H1 (cell line): ENCODE measurements at regions not wholly inside any gene's neighbourhood (a gene's known extent, or its start where the extent isn't known, plus 50 kb on each side); places are given as distances from the start of the nearest gene placed in this dataset.
"Not testable (repeated sequence)": the region's sequence is repeated elsewhere in the genome, so short reads cannot be mapped to it uniquely, and the experiment has no call there.

Experiments used
- CTCF ChIA-PET: fragments of 300-600 bp; sonication (Branson Sonifier 250); formaldehyde crosslinking; loops from one replicate; lab custom pipeline; 2021; ENCODE audit not compliant: partially characterized antibody; lab: Charles Lee
- POLR2A ChIA-PET: fragments of 300-600 bp; sonication (Branson Sonifier 250); formaldehyde crosslinking; loops from one replicate; lab custom pipeline; 2021; ENCODE audit warnings: inconsistent platforms; ENCODE audit not compliant: partially characterized antibody; lab: Charles Lee
- DNase-seq, 2 experiments: peaks; one replicate each; pipeline versions ENCODE4 v3.0.0 to v3.0.0-alpha.2; 2010 to 2022; ENCODE audit warnings: low spot score in 2 of 2, low read depth in 1 of 2, mixed read lengths in 1 of 2
- FAIRE-seq: peaks from 2 replicates; lab custom pipeline; 2011; peaks lifted over from hg19 to GRCh38; lab: Jason Lieb, UNC
- H2AFZ ChIP-seq: 2 replicates; pipeline ENCODE4 v1.8.1; 2012; ENCODE audit warnings: low read length, inconsistent platforms
- H2AK5ac ChIP-seq: 2 replicates; pipeline ENCODE4 v1.6.1; 2013; ENCODE audit warnings: low read depth, low read length
- H2BK120ac ChIP-seq: replicated peaks from 2 replicates; pipeline ENCODE3; 2013; ENCODE audit warnings: low read depth, low read length, inconsistent platforms
- H2BK12ac ChIP-seq: 2 replicates; pipeline ENCODE4 v1.6.1; 2013; ENCODE audit warnings: low read depth, low read length
- H2BK15ac ChIP-seq: 2 replicates; pipeline ENCODE4 v1.6.1; 2013; ENCODE audit warnings: low read length
- H2BK20ac ChIP-seq: 2 replicates; pipeline ENCODE4 v1.6.1; 2013; ENCODE audit warnings: low read length
- H2BK5ac ChIP-seq: 2 replicates; pipeline ENCODE4 v1.6.1; 2013; ENCODE audit warnings: low read depth, low read length
- H3K14ac ChIP-seq: 2 replicates; pipeline ENCODE4 v1.6.1; 2013; ENCODE audit warnings: inconsistent platforms; ENCODE audit not compliant: insufficient read length
- H3K18ac ChIP-seq: 2 replicates; pipeline ENCODE4 v1.6.1; 2013; ENCODE audit warnings: low read length; ENCODE audit errors: extremely low read depth
- H3K23ac ChIP-seq: 2 replicates; pipeline ENCODE4 v1.6.1; 2013; ENCODE audit warnings: inconsistent platforms; ENCODE audit not compliant: insufficient read length
- H3K23me2 ChIP-seq: 2 replicates; pipeline ENCODE4 v1.6.1; 2013; ENCODE audit warnings: low read depth, low read length
- H3K27ac ChIP-seq: 2 replicates; pipeline ENCODE4 v1.6.1; 2011; ENCODE audit warnings: low read depth, low read length, inconsistent platforms
- H3K27me3 ChIP-seq, 4 experiments: replicated peaks in 1 of 4; 1 replicate in 1 of 4; 2 replicates in 3 of 4; pipeline versions ENCODE4 v1.6.1 to v1.8.1; 2011 to 2013; ENCODE audit warnings: low read length in 3 of 4, mild to moderate bottlenecking in 3 of 4, inconsistent platforms in 2 of 4, mixed read lengths in 2 of 4, moderate library complexity in 1 of 4; ENCODE audit not compliant: control insufficient read depth in 3 of 4, insufficient read depth in 3 of 4; ENCODE audit errors: extremely low read depth in 1 of 4
- H3K36me3 ChIP-seq, 4 experiments: 2 replicates each; pipeline versions ENCODE4 v1.6.1 to v1.8.1; 2011 to 2013; ENCODE audit warnings: mild to moderate bottlenecking in 4 of 4, low read length in 3 of 4, moderate library complexity in 2 of 4, control low read depth in 1 of 4, inconsistent platforms in 1 of 4; ENCODE audit not compliant: insufficient read depth in 4 of 4, control insufficient read depth in 2 of 4
- H3K4ac ChIP-seq: replicated peaks from 2 replicates; pipeline ENCODE3; 2013; ENCODE audit warnings: low read length, low read depth, mixed read lengths, inconsistent platforms; ENCODE audit not compliant: insufficient read length
- H3K4me1 ChIP-seq, 4 experiments: replicated peaks in 1 of 4; 1 replicate in 1 of 4; 2 replicates in 3 of 4; pipeline versions ENCODE4 v1.6.1 to v1.8.1; 2011 to 2013; ENCODE audit warnings: low read length in 3 of 4, inconsistent platforms in 2 of 4, mixed read lengths in 1 of 4; ENCODE audit not compliant: insufficient read depth in 4 of 4, control insufficient read depth in 3 of 4
- H3K4me2 ChIP-seq, 2 experiments: 2 replicates each; pipeline versions ENCODE4 v1.6.1 to v1.8.1; 2011 to 2013; ENCODE audit warnings: low read depth in 2 of 2, low read length in 2 of 2, control low read depth in 1 of 2, inconsistent platforms in 1 of 2, mild to moderate bottlenecking in 1 of 2; ENCODE audit not compliant: insufficient read depth in 1 of 2
- H3K4me3 ChIP-seq, 4 experiments: fragments of 200-600, 300-600 bp in 1 of 4; sonication (generic), shearing (Covaris generic), sonication (Bioruptor Twin) in 1 of 4; 2 replicates each; pipeline versions ENCODE4 v1.5.1 to v1.8.1; 2011 to 2016; ENCODE audit warnings: low read length in 4 of 4, low read depth in 3 of 4, control low read depth in 2 of 4, inconsistent platforms in 2 of 4, mild to moderate bottlenecking in 2 of 4, mixed read lengths in 1 of 4, moderate library complexity in 1 of 4; ENCODE audit not compliant: insufficient read depth in 2 of 4; ENCODE audit errors: extremely low read depth in 1 of 4
- H3K56ac ChIP-seq: replicated peaks from 2 replicates; pipeline ENCODE3; 2013; ENCODE audit warnings: low read depth, mild to moderate bottlenecking, mixed read lengths, low read length, inconsistent platforms; ENCODE audit not compliant: insufficient read length
- H3K79me1 ChIP-seq: 2 replicates; pipeline ENCODE4 v1.6.1; 2013; ENCODE audit warnings: low read depth, low read length, control low read depth
- H3K79me2 ChIP-seq, 2 experiments: 2 replicates each; pipeline versions ENCODE4 v1.6.1 to v1.8.1; 2012 to 2013; ENCODE audit warnings: low read length in 2 of 2, mild to moderate bottlenecking in 2 of 2, inconsistent platforms in 1 of 2; ENCODE audit not compliant: insufficient read depth in 2 of 2, control insufficient read depth in 1 of 2
- H3K9ac ChIP-seq, 4 experiments: replicated peaks in 1 of 4; 1 replicate in 1 of 4; 2 replicates in 3 of 4; pipeline versions ENCODE4 v1.6.1 to v1.8.1; 2011 to 2013; ENCODE audit warnings: low read depth in 3 of 4, low read length in 3 of 4, control low read depth in 2 of 4, mild to moderate bottlenecking in 2 of 4, moderate library complexity in 2 of 4, inconsistent platforms in 1 of 4; ENCODE audit errors: extremely low read depth in 1 of 4
- H3K9me3 ChIP-seq, 2 experiments: 2 replicates each; pipeline versions ENCODE4 v1.6.1 to v1.8.1; 2012 to 2013; ENCODE audit warnings: mild to moderate bottlenecking in 2 of 2, moderate library complexity in 2 of 2, control low read depth in 1 of 2, inconsistent platforms in 1 of 2, low read depth in 1 of 2, low read length in 1 of 2, mixed read lengths in 1 of 2; ENCODE audit not compliant: insufficient read depth in 2 of 2
- H4K20me1 ChIP-seq, 2 experiments: replicated peaks in 1 of 2; 2 replicates each; pipeline versions ENCODE3 to v1.8.1; 2011 to 2013; ENCODE audit warnings: inconsistent platforms in 2 of 2, low read length in 2 of 2, mild to moderate bottlenecking in 1 of 2; ENCODE audit not compliant: insufficient read depth in 2 of 2, control insufficient read depth in 1 of 2
- H4K5ac ChIP-seq: 2 replicates; pipeline ENCODE4 v1.6.1; 2013; ENCODE audit warnings: low read length, low read depth, mixed read lengths, inconsistent platforms; ENCODE audit not compliant: insufficient read length
- H4K8ac ChIP-seq: 2 replicates; pipeline ENCODE4 v1.8.0; 2013; ENCODE audit warnings: mild to moderate bottlenecking, moderate library complexity, low read length, inconsistent platforms; ENCODE audit not compliant: insufficient read depth; ENCODE audit errors: extremely low read depth
- H4K91ac ChIP-seq: replicated peaks from 2 replicates; pipeline ENCODE3; 2013; ENCODE audit warnings: low read length, mixed read lengths, inconsistent platforms; ENCODE audit not compliant: insufficient read length
- WGBS, 2 experiments: shearing (Covaris generic) in 1 of 2; methylation state at CpG; one replicate each; pipeline versions ENCODE4 v1.1.6 to v1.1.7; 2013 to 2015; ENCODE audit warnings: low lambda C conversion rate in 2 of 2, mixed read lengths in 2 of 2, inconsistent platforms in 1 of 2, low coverage in 1 of 2, missing lambda C conversion rate in 1 of 2; ENCODE audit not compliant: insufficient replicate concordance in 2 of 2, insufficient coverage in 1 of 2, insufficient read length in 1 of 2; ENCODE audit errors: extremely low coverage in 1 of 2, missing lambda C conversion rate in 1 of 2; 5-methylcytosine and 5-hydroxymethylcytosine counted together

DNA sequence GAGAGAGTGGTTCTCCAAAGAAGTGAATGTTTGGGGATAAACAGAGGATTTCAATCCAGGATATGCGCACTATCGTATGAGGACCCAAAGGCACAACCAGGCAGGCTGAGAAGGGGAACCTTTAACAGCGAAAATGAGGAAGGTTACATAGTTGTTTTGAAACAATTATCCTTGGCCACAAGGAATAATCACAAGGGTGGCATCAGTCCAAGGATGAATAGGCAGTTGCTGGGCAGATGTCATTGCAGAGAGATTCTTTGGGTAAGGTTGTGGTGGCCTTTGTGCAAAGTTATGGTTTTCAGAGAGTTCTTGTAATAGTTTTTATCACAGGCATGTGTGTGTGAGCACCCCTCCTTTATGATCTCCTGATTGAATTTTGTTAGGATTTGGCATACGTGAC lies 58.9 kb upstream of the NBPF20 start:
- H3K27me3 ChIP-seq, H3K23me2 ChIP-seq, H3K4me3 ChIP-seq, CTCF ChIA-PET, H4K8ac ChIP-seq, H2AFZ ChIP-seq, H4K91ac ChIP-seq, H4K20me1 ChIP-seq, H3K9ac ChIP-seq, POLR2A ChIA-PET, H3K4me2 ChIP-seq, DNase-seq, H2BK5ac ChIP-seq, H3K56ac ChIP-seq, H3K4me1 ChIP-seq, H2BK15ac ChIP-seq, H3K36me3 ChIP-seq, H3K27ac ChIP-seq, H2BK20ac ChIP-seq, H3K9me3 ChIP-seq, H3K23ac ChIP-seq, H3K14ac ChIP-seq, H3K79me2 ChIP-seq, H3K4ac ChIP-seq, H2BK120ac ChIP-seq, H3K18ac ChIP-seq, H2AK5ac ChIP-seq, H2BK12ac ChIP-seq, FAIRE-seq, H4K5ac ChIP-seq, H3K79me1 ChIP-seq: not testable (repeated sequence)
- no CpG with 5 or more reads among the region's 4 CpGs for WGBS, 2 experiments

DNA sequence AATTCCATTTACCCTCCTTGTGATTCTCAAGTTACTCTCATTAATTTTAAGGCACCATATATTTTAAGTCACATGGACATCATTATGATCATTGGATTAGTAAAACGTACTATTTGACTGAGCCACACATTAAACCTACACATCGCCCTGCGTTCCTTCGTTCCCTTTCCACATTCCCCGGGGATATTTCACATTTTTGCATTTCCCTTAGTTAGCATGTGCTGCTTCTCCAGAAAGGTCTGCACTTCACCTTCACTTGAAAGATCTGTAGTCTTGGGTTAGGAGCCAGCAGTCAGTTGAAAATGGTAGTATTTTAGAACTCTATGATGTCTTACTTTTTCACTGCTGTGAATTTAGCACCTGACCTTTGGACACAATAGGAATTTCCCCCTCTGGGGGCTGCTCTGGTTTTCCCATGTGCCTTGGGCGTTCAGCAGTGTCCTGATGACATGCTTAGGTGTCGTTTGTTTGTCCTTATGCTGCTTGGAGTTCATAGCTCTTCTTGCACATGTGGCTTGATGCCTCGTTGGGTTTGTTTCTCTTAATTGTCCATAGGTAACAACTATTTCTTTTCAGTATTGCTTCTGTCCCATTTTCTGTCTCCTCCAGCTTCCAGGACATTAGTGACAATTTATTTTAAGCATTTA lies 56.9 kb upstream of the NBPF20 start:
- H2AK5ac ChIP-seq, H2BK20ac ChIP-seq, H4K8ac ChIP-seq, H2BK15ac ChIP-seq, DNase-seq, H3K23ac ChIP-seq, H3K4me2 ChIP-seq, H3K9ac ChIP-seq, H2AFZ ChIP-seq, H3K4me1 ChIP-seq, H3K14ac ChIP-seq, H4K91ac ChIP-seq, H3K27ac ChIP-seq, H3K4me3 ChIP-seq, H3K18ac ChIP-seq, FAIRE-seq, H2BK5ac ChIP-seq, H4K20me1 ChIP-seq, H4K5ac ChIP-seq, H3K27me3 ChIP-seq, H3K4ac ChIP-seq, H3K79me2 ChIP-seq, H3K36me3 ChIP-seq, H3K9me3 ChIP-seq, H3K23me2 ChIP-seq, CTCF ChIA-PET, H2BK120ac ChIP-seq, H3K56ac ChIP-seq, H2BK12ac ChIP-seq, H3K79me1 ChIP-seq, POLR2A ChIA-PET: not testable (repeated sequence)
- WGBS, 2 experiments, result 49% methylated on average over 3 of the region's 8 CpGs; no CpG with 5 or more reads in 1 of the 2 experiments
